Nephron progenitor cell (in vitro differentiated cells): ENCODE measurements at regions not wholly inside any gene's neighbourhood (a gene's known extent, or its start where the extent isn't known, plus 50 kb on each side); places are given as distances from the start of the nearest gene placed in this dataset.
"Not testable (repeated sequence)": the region's sequence is repeated elsewhere in the genome, so short reads cannot be mapped to it uniquely, and the experiment has no call there.

ENCODE experiments used
- DNase-seq: peaks from one replicate; pipeline ENCODE4 v3.0.0; 2021
- H3K27ac Mint-ChIP-seq: 2 replicates; pipeline ENCODE4 v1.8.0; 2021; ENCODE audit warnings: mild to moderate bottlenecking, moderate library complexity, mixed read lengths
- H3K27me3 Mint-ChIP-seq: 2 replicates; pipeline ENCODE4 v1.8.0; 2021; ENCODE audit warnings: mild to moderate bottlenecking, low read depth, mixed read lengths; ENCODE audit not compliant: poor library complexity
- H3K36me3 Mint-ChIP-seq: 2 replicates; pipeline ENCODE4 v1.8.0; 2021; ENCODE audit warnings: low read depth, mixed read lengths
- H3K4me1 Mint-ChIP-seq: 2 replicates; pipeline ENCODE4 v1.8.0; 2021; ENCODE audit warnings: mixed read lengths
- H3K4me3 Mint-ChIP-seq: 2 replicates; pipeline ENCODE4 v1.8.0; 2021; ENCODE audit warnings: mild to moderate bottlenecking, moderate library complexity, mixed read lengths
- H3K9me3 Mint-ChIP-seq: 2 replicates; pipeline ENCODE4 v1.8.0; 2021; ENCODE audit warnings: mild to moderate bottlenecking, moderate library complexity, mixed read lengths
- TF ChIP-seq, protein P1 (sequence below): fragments of 200-600 bp; sonication (generic); IDR thresholded peaks from 2 replicates; pipeline ENCODE4 v1.5.0; 2021; ENCODE audit warnings: antibody characterized with exemption

DNA sequence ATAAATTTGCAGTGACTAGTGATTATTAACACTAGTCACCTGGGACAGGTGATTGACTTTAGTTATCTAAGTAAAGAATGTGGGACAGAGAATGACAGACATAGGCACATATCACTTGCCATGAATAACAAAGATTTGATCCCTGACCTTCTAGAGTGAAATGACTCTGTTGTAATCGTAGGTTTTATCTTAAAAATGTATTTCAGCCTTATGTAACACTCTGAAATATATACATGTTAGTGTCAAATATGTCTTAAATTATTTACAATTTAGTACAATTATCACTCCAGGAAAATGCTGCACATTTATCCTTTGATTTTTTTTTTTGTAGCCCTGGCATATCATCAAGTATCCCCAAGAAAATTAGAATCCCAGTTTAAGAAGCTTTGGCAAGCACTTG lies 186.4 kb upstream of the PTGFR start:
- DNase-seq, result no peak
- Mint-ChIP-seq H3K9me3 (no peaks in the 10 kb centered on the region), H3K27ac (no peak overlapping the region), H3K4me3 (no peak overlapping the region), H3K27me3 (peaks cover 6% of the 10 kb centered on the region), H3K4me1 (no peaks in the 10 kb centered on the region), H3K36me3 (no peaks in the 10 kb centered on the region)
- TF ChIP-seq, protein P1, sequence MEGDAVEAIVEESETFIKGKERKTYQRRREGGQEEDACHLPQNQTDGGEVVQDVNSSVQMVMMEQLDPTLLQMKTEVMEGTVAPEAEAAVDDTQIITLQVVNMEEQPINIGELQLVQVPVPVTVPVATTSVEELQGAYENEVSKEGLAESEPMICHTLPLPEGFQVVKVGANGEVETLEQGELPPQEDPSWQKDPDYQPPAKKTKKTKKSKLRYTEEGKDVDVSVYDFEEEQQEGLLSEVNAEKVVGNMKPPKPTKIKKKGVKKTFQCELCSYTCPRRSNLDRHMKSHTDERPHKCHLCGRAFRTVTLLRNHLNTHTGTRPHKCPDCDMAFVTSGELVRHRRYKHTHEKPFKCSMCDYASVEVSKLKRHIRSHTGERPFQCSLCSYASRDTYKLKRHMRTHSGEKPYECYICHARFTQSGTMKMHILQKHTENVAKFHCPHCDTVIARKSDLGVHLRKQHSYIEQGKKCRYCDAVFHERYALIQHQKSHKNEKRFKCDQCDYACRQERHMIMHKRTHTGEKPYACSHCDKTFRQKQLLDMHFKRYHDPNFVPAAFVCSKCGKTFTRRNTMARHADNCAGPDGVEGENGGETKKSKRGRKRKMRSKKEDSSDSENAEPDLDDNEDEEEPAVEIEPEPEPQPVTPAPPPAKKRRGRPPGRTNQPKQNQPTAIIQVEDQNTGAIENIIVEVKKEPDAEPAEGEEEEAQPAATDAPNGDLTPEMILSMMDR, result no peak

DNA sequence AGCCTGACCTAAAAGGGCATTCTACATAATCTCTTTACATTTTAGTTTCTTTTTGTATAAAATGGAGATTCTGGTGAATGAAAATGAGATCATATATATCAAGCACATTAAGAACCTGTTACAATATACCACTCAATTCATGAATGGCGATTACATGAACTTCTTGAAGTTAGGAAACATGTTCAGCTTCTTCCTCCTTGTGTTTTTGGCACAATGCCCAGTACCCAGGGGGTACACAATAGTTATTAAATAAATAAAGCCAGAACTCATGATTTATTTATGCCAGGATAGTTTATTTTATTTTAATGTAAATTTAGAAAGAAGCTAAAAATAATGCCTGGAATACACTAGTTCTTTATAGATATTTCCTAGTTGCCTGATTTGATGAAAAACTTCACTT lies 186.0 kb upstream of the PTGFR start:
- H3K36me3 Mint-ChIP-seq, result no peaks in the 10 kb centered on the region
- H3K27ac Mint-ChIP-seq, result no peak overlapping the region
- TF ChIP-seq, protein P1, result no peak
- H3K4me1 Mint-ChIP-seq, result no peaks in the 10 kb centered on the region
- peaks cover 2% of the 10 kb centered on the region for H3K9me3 Mint-ChIP-seq
- H3K27me3 Mint-ChIP-seq, result peaks cover 4% of the 10 kb centered on the region
- DNase-seq, result no peak
- H3K4me3 Mint-ChIP-seq, result no peak overlapping the region

DNA sequence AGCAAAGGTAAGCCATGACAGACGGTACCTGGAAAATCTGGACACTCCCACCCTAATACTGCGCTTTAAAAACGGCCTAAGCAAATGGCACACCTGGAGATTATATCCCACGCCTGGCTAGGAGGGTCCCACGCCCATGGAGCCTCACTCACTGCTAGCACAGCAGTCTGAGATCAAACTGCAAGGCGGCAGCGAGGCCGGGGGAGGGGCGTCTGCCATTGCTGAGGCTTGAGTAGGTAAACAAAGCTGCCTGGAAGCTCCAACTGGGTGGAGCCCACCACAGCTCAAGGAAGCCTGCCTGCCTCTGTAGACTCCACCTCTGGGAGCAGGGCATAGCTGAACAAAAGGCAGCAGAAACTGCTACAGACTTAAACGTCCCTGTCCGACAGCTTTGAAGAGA lies 180.5 kb upstream of the PTGFR start:
- not testable (repeated sequence) for H3K4me3 Mint-ChIP-seq, H3K27ac Mint-ChIP-seq, DNase-seq

DNA sequence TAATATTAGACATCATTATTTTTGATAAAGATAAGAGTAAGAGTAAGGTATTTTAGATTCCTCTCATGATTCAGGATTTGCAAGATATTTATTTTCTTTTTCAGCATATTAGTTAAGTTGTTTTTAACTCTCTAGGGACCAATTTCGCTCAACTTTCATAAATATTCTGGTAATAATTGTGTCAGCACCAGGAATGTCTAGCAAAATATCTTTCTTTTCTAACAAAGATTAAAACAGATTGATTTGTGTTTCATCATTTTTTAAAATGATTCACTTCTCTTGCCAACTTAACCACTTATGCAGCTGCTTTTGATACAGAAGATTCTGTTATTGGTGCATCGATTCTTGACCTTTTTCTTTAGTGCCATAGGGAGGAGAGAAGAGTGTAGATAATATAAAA lies 172.8 kb upstream of the PTGFR start:
- no peaks in the 10 kb centered on the region for H3K9me3 Mint-ChIP-seq
- no peak overlapping the region for H3K4me3 Mint-ChIP-seq
- H3K27me3 Mint-ChIP-seq, result peaks cover under 1% of the 10 kb centered on the region
- no peaks in the 10 kb centered on the region for H3K36me3 Mint-ChIP-seq
- no peak overlapping the region for H3K27ac Mint-ChIP-seq
- H3K4me1 Mint-ChIP-seq, result no peaks in the 10 kb centered on the region
- DNase-seq, result no peak
- TF ChIP-seq, protein P1, result no peak

More for the DNA sequence above, 180.5 kb upstream of the PTGFR start:
- H3K9me3 Mint-ChIP-seq, result peaks cover 13% of the 10 kb centered on the region
- H3K36me3 Mint-ChIP-seq, H3K4me1 Mint-ChIP-seq, H3K27me3 Mint-ChIP-seq: not testable (repeated sequence)

DNA sequence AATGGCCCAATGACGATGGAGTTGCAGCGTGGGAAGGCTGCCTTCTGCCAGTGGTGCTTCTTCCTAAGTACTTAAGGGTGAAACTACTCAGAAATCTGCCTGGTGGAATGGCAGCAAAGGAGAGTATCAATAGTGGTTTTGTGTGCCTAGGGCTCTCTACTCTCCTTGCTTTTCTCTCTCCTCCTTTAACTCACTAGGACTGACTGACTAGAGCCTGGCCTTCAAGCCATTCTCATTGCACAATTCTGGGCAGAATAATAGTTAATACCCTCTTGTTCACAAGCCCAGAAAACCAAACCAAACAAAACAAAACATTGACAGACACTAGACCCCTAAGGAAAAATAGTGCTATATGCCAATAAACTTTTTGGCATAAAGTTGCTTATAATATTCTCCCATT lies 171.2 kb upstream of the PTGFR start:
- no peak overlapping the region for H3K4me3 Mint-ChIP-seq
- DNase-seq, result no peak

DNA sequence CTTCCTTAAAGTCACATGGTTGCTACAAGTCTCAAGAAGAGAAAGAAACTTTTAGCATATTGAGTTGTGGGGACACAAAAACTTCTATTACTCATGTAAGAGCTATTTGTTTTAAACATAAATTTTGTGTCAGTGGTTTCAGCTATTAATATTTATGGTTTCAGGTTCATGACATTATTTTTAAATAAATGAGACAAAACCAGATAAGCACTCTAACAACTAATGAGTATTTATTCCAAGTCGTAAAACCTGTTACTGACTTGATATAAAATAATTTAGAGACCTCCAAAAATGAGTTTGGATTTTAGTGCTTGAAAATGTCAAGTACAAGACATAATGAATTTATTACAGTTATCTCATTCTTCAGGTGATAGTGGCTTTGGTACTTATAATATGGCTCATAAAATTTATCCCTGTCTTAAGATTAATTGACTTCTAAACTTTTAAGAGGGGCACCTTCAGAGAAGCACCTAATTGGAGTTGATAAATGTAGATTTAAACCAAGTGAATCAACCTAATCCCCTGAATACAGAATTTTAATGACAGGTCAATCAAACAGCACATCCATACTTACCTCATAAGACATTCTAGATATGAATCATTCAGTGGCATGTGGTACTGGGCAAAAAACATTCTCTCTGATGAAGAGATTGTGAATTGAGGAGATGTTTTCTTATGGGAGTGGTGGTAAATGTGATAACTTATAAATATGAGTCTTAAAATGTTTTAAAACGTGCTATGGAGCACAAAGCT lies 167.7 kb upstream of the PTGFR start:
- Mint-ChIP-seq H3K4me1 (no peaks in the 10 kb centered on the region), H3K9me3 (no peaks in the 10 kb centered on the region), H3K4me3 (no peak overlapping the region), H3K27me3 (no peaks in the 10 kb centered on the region), H3K27ac (no peak overlapping the region), H3K36me3 (no peaks in the 10 kb centered on the region)
- TF ChIP-seq, protein P1, result no peak
- no peak for DNase-seq

More for the DNA sequence above, 171.2 kb upstream of the PTGFR start:
- TF ChIP-seq, protein P1, result no peak
- no peaks in the 10 kb centered on the region for H3K27me3 Mint-ChIP-seq
- H3K9me3 Mint-ChIP-seq, result no peaks in the 10 kb centered on the region
- no peak overlapping the region for H3K27ac Mint-ChIP-seq
- no peaks in the 10 kb centered on the region for H3K4me1 Mint-ChIP-seq
- H3K36me3 Mint-ChIP-seq, result no peaks in the 10 kb centered on the region
